ENCODE measurements at regions not wholly inside any gene's neighbourhood (a gene's known extent, or its start where the extent isn't known, plus 50 kb on each side); places are given as distances from the start of the nearest gene placed in this dataset.

DNA sequence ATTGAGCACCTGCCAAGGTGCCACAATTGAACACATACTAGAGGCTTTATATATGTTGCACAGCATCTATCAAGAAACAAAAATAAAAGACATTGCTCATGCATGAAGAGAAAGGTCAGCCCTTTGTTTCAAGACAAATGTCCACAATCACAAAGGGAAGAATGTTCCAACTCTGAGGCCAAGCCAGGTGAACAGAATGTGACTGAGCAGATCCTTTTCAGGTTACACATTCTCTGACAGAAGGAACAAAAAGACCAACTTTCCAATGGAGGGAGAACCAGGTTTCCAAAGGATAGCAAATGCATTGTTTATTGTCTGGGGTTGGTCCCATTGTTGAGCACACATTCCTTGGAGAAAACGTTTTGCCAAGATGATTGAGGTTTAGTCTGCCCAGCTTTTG is 50.2 kb upstream of the FAM174B start:
- TF ChIP-seq, protein P1, sequence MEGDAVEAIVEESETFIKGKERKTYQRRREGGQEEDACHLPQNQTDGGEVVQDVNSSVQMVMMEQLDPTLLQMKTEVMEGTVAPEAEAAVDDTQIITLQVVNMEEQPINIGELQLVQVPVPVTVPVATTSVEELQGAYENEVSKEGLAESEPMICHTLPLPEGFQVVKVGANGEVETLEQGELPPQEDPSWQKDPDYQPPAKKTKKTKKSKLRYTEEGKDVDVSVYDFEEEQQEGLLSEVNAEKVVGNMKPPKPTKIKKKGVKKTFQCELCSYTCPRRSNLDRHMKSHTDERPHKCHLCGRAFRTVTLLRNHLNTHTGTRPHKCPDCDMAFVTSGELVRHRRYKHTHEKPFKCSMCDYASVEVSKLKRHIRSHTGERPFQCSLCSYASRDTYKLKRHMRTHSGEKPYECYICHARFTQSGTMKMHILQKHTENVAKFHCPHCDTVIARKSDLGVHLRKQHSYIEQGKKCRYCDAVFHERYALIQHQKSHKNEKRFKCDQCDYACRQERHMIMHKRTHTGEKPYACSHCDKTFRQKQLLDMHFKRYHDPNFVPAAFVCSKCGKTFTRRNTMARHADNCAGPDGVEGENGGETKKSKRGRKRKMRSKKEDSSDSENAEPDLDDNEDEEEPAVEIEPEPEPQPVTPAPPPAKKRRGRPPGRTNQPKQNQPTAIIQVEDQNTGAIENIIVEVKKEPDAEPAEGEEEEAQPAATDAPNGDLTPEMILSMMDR (IDR thresholded peaks at IDR 0.05): no peak
- TF ChIP-seq ZFX (IDR thresholded peaks at IDR 0.05; ENCODE audit: borderline replicate concordance): no peak

Data from 22Rv1 (cell line).